ENCODE measurements at regions not wholly inside any gene's neighbourhood (a gene's known extent, or its start where the extent isn't known, plus 50 kb on each side); places are given as distances from the start of the nearest gene placed in this dataset.

DNA sequence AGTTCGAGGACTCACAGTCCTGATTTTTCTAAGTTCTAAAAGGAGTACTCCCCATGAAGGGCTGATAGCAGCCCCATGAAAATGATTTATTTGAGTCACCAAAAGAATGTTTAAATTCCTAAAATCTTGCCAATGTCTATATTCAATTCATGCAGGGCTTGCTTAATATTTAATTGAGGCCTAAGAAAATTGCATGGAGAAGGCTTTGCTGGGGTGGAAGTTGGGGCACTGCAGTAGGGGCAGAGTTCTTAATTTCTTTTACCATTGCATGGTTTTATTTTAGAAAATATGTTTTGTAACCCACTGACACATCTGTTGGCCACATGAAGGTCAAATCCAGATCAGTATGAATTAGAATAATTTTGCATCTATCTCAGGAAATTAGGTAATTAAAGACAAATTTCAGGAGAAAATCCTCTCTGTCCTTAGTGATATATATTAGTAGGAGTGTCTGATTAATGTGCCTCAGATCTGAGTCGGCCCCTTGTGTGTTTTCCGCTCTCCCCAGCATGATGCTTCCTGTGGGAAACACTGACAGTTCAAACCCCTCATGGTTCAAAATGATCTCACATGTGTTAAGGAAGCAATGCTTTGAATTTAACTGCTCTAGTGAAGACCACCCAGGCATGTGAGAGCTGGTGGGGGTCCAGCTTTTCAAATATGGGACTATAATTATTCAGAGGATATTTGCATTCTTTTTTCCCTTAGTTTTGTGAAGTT, 54.0 kb upstream of the EGFL6 start:
- TF ChIP-seq, protein P1, sequence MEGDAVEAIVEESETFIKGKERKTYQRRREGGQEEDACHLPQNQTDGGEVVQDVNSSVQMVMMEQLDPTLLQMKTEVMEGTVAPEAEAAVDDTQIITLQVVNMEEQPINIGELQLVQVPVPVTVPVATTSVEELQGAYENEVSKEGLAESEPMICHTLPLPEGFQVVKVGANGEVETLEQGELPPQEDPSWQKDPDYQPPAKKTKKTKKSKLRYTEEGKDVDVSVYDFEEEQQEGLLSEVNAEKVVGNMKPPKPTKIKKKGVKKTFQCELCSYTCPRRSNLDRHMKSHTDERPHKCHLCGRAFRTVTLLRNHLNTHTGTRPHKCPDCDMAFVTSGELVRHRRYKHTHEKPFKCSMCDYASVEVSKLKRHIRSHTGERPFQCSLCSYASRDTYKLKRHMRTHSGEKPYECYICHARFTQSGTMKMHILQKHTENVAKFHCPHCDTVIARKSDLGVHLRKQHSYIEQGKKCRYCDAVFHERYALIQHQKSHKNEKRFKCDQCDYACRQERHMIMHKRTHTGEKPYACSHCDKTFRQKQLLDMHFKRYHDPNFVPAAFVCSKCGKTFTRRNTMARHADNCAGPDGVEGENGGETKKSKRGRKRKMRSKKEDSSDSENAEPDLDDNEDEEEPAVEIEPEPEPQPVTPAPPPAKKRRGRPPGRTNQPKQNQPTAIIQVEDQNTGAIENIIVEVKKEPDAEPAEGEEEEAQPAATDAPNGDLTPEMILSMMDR (IDR thresholded peaks at IDR 0.05), result no peak
- TF ChIP-seq EP300 (IDR thresholded peaks at IDR 0.05) (no peak), POLR2A (IDR thresholded peaks at IDR 0.05; ENCODE audit: low read depth) (no peak)

All from esophagus muscularis mucosa (tissue), 4 donors.